NT2/D1 (cell line): ENCODE measurements at regions not wholly inside any gene's neighbourhood (a gene's known extent, or its start where the extent isn't known, plus 50 kb on each side); places are given as distances from the start of the nearest gene placed in this dataset.

Experiments
- DNase-seq: peaks from one replicate; pipeline ENCODE4 v3.0.0-alpha.2; 2011; ENCODE audit warnings: low read depth, low spot score
- H3K27me3 ChIP-seq: 2 replicates; pipeline ENCODE4 v1.6.0; 2011; ENCODE audit warnings: mild to moderate bottlenecking; ENCODE audit not compliant: insufficient read length, insufficient read depth
- H3K36me3 ChIP-seq: 2 replicates; pipeline ENCODE4 v1.6.1; 2011; ENCODE audit warnings: mild to moderate bottlenecking, low read length, mixed read lengths; ENCODE audit not compliant: insufficient read depth, insufficient read length
- H3K4me1 ChIP-seq: 2 replicates; pipeline ENCODE4 v1.5.1; 2011; ENCODE audit not compliant: insufficient read depth, insufficient read length
- H3K4me3 ChIP-seq: 2 replicates; pipeline ENCODE4 v1.5.1; 2011; ENCODE audit warnings: low read depth; ENCODE audit not compliant: insufficient read length
- H3K9ac ChIP-seq: 2 replicates; pipeline ENCODE4 v1.6.0; 2011; ENCODE audit warnings: low read depth; ENCODE audit not compliant: insufficient read length
- H3K9me3 ChIP-seq: 2 replicates; pipeline ENCODE4 v1.5.1; 2011; ENCODE audit warnings: mild to moderate bottlenecking, low read length; ENCODE audit not compliant: insufficient read depth
- SUZ12 ChIP-seq: IDR thresholded peaks from 2 replicates; pipeline ENCODE4 v1.6.1; 2011; ENCODE audit not compliant: insufficient read length, insufficient read depth; ENCODE audit errors: extremely low read depth
- YY1 ChIP-seq: IDR thresholded peaks from 2 replicates; pipeline ENCODE4 v1.6.1; 2011; ENCODE audit not compliant: insufficient read length, insufficient read depth
- ZNF274 ChIP-seq: IDR thresholded peaks from 2 replicates; pipeline ENCODE4 v1.6.1; 2011; ENCODE audit warnings: mild to moderate bottlenecking, low read depth, low read length

- no peak for DNase-seq
- Histone ChIP-seq H3K4me3 (no peak overlapping the region), H3K9me3 (no peaks in the 10 kb centered on the region), H3K36me3 (no peaks in the 10 kb centered on the region), H3K9ac (no peak overlapping the region), H3K27me3 (no peaks in the 10 kb centered on the region), H3K4me1 (no peaks in the 10 kb centered on the region)
- TF ChIP-seq ZNF274 (no peak), SUZ12 (no peak), YY1 (no peak)
These were observed 288.0 kb upstream of the BCHE start for GRCh38 chr3:166125179-166125578.

GRCh38 chr3:166123576-166123975 lies 286.4 kb upstream of the BCHE start:
- DNase-seq, result no peak
- H3K4me1 ChIP-seq, result no peaks in the 10 kb centered on the region

GRCh38 chr3:166123088-166123487 lies 285.9 kb upstream of the BCHE start:
- H3K4me3 ChIP-seq, result no peak overlapping the region
- TF ChIP-seq YY1 (no peak), SUZ12 (no peak), ZNF274 (no peak)

More at GRCh38 chr3:166123576-166123975, 286.4 kb upstream of the BCHE start:
- Histone ChIP-seq H3K36me3 (no peaks in the 10 kb centered on the region), H3K9me3 (peaks cover 6% of the 10 kb centered on the region; the same call in 1 of the 2 replicates), H3K4me3 (no peak overlapping the region), H3K9ac (no peak overlapping the region), H3K27me3 (no peaks in the 10 kb centered on the region)
- TF ChIP-seq SUZ12 (no peak), ZNF274 (no peak), YY1 (no peak)

GRCh38 chr3:166118049-166118448 lies 280.8 kb upstream of the BCHE start:
- Histone ChIP-seq H3K4me1 (no peaks in the 10 kb centered on the region), H3K36me3 (no peaks in the 10 kb centered on the region), H3K9ac (no peak overlapping the region), H3K4me3 (no peak overlapping the region), H3K9me3 (peaks cover 7% of the 10 kb centered on the region; the same call in 1 of the 2 replicates), H3K27me3 (no peaks in the 10 kb centered on the region)
- TF ChIP-seq YY1 (no peak), SUZ12 (no peak), ZNF274 (no peak)
- DNase-seq, result no peak

More at GRCh38 chr3:166123088-166123487, 285.9 kb upstream of the BCHE start:
- Histone ChIP-seq H3K9ac (no peak overlapping the region), H3K4me1 (no peaks in the 10 kb centered on the region), H3K36me3 (no peaks in the 10 kb centered on the region), H3K9me3 (peaks cover 7% of the 10 kb centered on the region; the same call in 1 of the 2 replicates), H3K27me3 (no peaks in the 10 kb centered on the region)
- DNase-seq, result no peak

GRCh38 chr3:166114448-166114847 lies 277.2 kb upstream of the BCHE start:
- TF ChIP-seq ZNF274 (no peak), YY1 (no peak), SUZ12 (no peak)
- no peak overlapping the region for H3K4me3 ChIP-seq

GRCh38 chr3:166111562-166111961 lies 274.3 kb upstream of the BCHE start:
- Histone ChIP-seq H3K9ac (no peak overlapping the region), H3K4me3 (no peak overlapping the region), H3K9me3 (no peaks in the 10 kb centered on the region), H3K36me3 (no peaks in the 10 kb centered on the region), H3K27me3 (no peaks in the 10 kb centered on the region), H3K4me1 (no peaks in the 10 kb centered on the region)
- TF ChIP-seq YY1, result no peak
- TF ChIP-seq ZNF274, result no peak
- no peak for TF ChIP-seq SUZ12
- DNase-seq, result no peak

More at GRCh38 chr3:166114448-166114847, 277.2 kb upstream of the BCHE start:
- H3K36me3 ChIP-seq, result no peaks in the 10 kb centered on the region
- H3K27me3 ChIP-seq, result no peaks in the 10 kb centered on the region
- H3K9ac ChIP-seq, result no peak overlapping the region
- peaks cover 7% of the 10 kb centered on the region; the same call in 1 of the 2 replicates for H3K9me3 ChIP-seq
- no peaks in the 10 kb centered on the region for H3K4me1 ChIP-seq
- no peak for DNase-seq

- no peaks in the 10 kb centered on the region for H3K4me1 ChIP-seq
- DNase-seq, result no peak
- H3K9me3 ChIP-seq, result no peaks in the 10 kb centered on the region
- TF ChIP-seq YY1 (no peak), SUZ12 (no peak), ZNF274 (no peak)
- no peak overlapping the region for H3K9ac ChIP-seq
- no peak overlapping the region for H3K4me3 ChIP-seq
- H3K36me3 ChIP-seq, result no peaks in the 10 kb centered on the region
- H3K27me3 ChIP-seq, result no peaks in the 10 kb centered on the region
These were observed 272.9 kb upstream of the BCHE start for GRCh38 chr3:166110102-166110501.
